Progenitor cell of endocrine pancreas (in vitro differentiated cells): ENCODE measurements at regions not wholly inside any gene's neighbourhood (a gene's known extent, or its start where the extent isn't known, plus 50 kb on each side); places are given as distances from the start of the nearest gene placed in this dataset.

Experiments used
- DNase-seq: peaks from one replicate; pipeline ENCODE4 v3.0.0; 2021; ENCODE audit warnings: low spot score; ENCODE audit not compliant: unreplicated experiment
- H3K27ac Mint-ChIP-seq: 2 replicates; pipeline ENCODE4 v1.8.0; 2021; ENCODE audit warnings: mild to moderate bottlenecking, moderate library complexity, mixed read lengths
- H3K27me3 Mint-ChIP-seq: 2 replicates; pipeline ENCODE4 v1.8.0; 2021; ENCODE audit warnings: mixed read lengths
- H3K36me3 Mint-ChIP-seq: 2 replicates; pipeline ENCODE4 v1.8.0; 2022; ENCODE audit warnings: mixed read lengths; ENCODE audit not compliant: insufficient read depth
- H3K4me1 Mint-ChIP-seq: 2 replicates; pipeline ENCODE4 v1.8.0; 2021; ENCODE audit warnings: low read depth, mixed read lengths
- H3K4me3 Mint-ChIP-seq: 2 replicates; pipeline ENCODE4 v1.8.0; 2021; ENCODE audit warnings: low read depth, mild to moderate bottlenecking, moderate library complexity, mixed read lengths
- H3K9me3 Mint-ChIP-seq: 2 replicates; pipeline ENCODE4 v1.8.0; 2021; ENCODE audit warnings: low read depth, mixed read lengths
- CTCF ChIP-seq: fragments of 200-600 bp; sonication (generic); IDR thresholded peaks from one replicate; pipeline ENCODE4 v1.5.0; 2021; ENCODE audit warnings: antibody characterized with exemption, mild to moderate bottlenecking; ENCODE audit not compliant: unreplicated experiment

- Mint-ChIP-seq H3K4me1 (peaks cover 2% of the 10 kb centered on the region), H3K36me3 (no peaks in the 10 kb centered on the region), H3K4me3 (no peak overlapping the region), H3K27ac (no peak overlapping the region), H3K27me3 (no peaks in the 10 kb centered on the region), H3K9me3 (peaks cover 31% of the 10 kb centered on the region)
- no peak for DNase-seq
- TF ChIP-seq CTCF: no peak
Observed at GRCh38 chrX:144494074-144494473, 610.2 kb downstream of the UBE2NL start.

- Mint-ChIP-seq H3K4me1 (peaks cover 6% of the 10 kb centered on the region), H3K27me3 (no peaks in the 10 kb centered on the region), H3K36me3 (no peaks in the 10 kb centered on the region), H3K9me3 (peaks cover 32% of the 10 kb centered on the region), H3K27ac (no peak overlapping the region), H3K4me3 (no peak overlapping the region)
- DNase-seq: no peak
- TF ChIP-seq CTCF: no peak
Observed at GRCh38 chrX:144531877-144532276, 648.0 kb downstream of the UBE2NL start.

GRCh38 chrX:144566592-144566991 is 680.7 kb upstream of the SPANXN1 start:
- Mint-ChIP-seq H3K9me3 (peaks cover 19% of the 10 kb centered on the region), H3K4me3 (no peak overlapping the region), H3K27me3 (no peaks in the 10 kb centered on the region), H3K4me1 (no peaks in the 10 kb centered on the region), H3K27ac (no peak overlapping the region), H3K36me3 (peaks cover 1% of the 10 kb centered on the region)
- no peak for DNase-seq
- no peak for TF ChIP-seq CTCF

- Mint-ChIP-seq H3K27ac (no peak overlapping the region), H3K27me3 (no peaks in the 10 kb centered on the region), H3K4me3 (no peak overlapping the region), H3K9me3 (peaks cover 34% of the 10 kb centered on the region), H3K36me3 (no peaks in the 10 kb centered on the region), H3K4me1 (no peaks in the 10 kb centered on the region)
- no peak for TF ChIP-seq CTCF
- no peak for DNase-seq
Observed at GRCh38 chrX:144586756-144587155, 660.5 kb upstream of the SPANXN1 start.

- Mint-ChIP-seq H3K4me1 (no peaks in the 10 kb centered on the region), H3K4me3 (no peak overlapping the region), H3K36me3 (no peaks in the 10 kb centered on the region), H3K9me3 (peaks cover 25% of the 10 kb centered on the region), H3K27me3 (no peaks in the 10 kb centered on the region), H3K27ac (no peak overlapping the region)
- no peak for TF ChIP-seq CTCF
- DNase-seq: no peak
Observed at GRCh38 chrX:144592036-144592435, 655.3 kb upstream of the SPANXN1 start.
